LHCN-M2 (cell line): ENCODE measurements at regions not wholly inside any gene's neighbourhood (a gene's known extent, or its start where the extent isn't known, plus 50 kb on each side); places are given as distances from the start of the nearest gene placed in this dataset.
A peak's percentile ranks its signal among the peaks of the same experiment; 100 is the strongest.

Source experiments
- DNase-seq: peaks from one replicate; pipeline ENCODE4 v3.0.0-alpha.2; 2012; ENCODE audit warnings: low read depth

DNA sequence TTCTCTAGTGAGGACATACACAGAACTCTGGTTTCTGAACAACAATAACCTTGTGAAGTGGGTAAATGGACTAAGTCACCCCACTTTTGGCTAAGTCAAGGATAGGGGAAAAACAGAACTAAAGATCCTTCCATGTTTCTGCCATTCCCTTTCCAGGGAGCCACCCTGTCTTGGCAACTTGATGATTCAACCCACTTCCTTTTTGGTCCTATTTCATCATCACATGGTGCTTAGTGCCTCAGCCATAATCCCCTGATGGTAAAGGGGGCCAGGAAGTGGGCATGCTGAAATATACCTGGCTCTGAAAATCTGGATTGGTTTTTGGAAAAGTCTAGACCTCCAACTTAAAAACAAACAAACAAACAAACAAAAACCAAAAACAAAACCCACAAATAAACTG is 206.4 kb upstream of the FOXD3 start:
- DNase-seq = peak; percentile 38

- DNase-seq = no peak
Measured at GRCh38 chr1:63119575-63120155, 202.7 kb upstream of the FOXD3 start.

- no peak for DNase-seq
Measured at GRCh38 chr1:63122079-63122478, 200.3 kb upstream of the FOXD3 start.

DNA sequence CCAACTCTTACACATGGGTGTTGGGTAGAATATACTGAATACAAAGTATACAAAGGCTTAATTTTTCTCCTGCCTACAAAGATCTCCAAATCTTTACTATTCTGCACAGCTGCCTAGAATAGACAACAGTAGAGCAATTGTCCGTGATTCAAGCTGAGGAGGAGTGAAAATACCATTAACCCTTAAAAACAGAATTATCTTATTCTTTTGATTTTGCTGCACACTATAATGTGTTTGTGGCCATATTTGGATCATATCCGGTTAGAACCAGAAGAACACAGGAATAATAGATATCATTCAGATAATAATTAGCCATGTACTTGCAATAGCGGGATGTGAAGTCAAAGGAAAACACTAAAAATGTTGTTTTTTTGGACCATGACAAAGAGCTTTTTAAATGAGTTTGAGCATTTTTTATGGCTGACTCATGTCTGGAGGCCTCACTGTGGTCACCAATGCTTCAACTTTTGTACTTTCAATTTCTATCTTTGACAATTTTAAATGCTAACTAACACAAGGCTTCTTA is 197.6 kb upstream of the FOXD3 start:
- DNase-seq = peak; percentile 88

DNA sequence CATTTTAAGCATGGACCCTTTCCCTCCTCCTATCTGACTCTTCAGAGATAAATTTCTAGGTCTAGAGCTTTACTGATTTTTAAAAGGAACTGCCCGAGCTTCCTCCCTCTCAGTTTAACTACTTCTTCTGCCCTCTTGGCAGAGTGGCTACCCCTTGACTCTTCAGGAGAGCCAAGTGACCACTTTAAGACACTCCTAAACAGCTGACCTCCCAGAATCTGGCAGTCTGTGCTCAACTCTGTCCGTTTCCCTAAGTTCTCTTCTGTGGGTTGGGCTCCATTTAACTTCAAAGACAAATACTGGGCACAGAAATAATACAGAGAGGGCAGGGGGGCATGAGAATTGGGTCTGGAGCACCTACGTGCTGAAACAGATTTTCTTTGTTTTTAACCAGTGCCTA is 196.3 kb upstream of the FOXD3 start:
- DNase-seq = peak; percentile 32

- DNase-seq = no peak
Measured at GRCh38 chr1:63127376-63127775, 195.0 kb upstream of the FOXD3 start.

- DNase-seq = no peak
Measured at GRCh38 chr1:63128556-63128955, 193.8 kb upstream of the FOXD3 start.

GRCh38 chr1:63129184-63129583 is 193.2 kb upstream of the FOXD3 start:
- DNase-seq = no peak

GRCh38 chr1:63129855-63130254 is 192.5 kb upstream of the FOXD3 start:
- DNase-seq = no peak

DNA sequence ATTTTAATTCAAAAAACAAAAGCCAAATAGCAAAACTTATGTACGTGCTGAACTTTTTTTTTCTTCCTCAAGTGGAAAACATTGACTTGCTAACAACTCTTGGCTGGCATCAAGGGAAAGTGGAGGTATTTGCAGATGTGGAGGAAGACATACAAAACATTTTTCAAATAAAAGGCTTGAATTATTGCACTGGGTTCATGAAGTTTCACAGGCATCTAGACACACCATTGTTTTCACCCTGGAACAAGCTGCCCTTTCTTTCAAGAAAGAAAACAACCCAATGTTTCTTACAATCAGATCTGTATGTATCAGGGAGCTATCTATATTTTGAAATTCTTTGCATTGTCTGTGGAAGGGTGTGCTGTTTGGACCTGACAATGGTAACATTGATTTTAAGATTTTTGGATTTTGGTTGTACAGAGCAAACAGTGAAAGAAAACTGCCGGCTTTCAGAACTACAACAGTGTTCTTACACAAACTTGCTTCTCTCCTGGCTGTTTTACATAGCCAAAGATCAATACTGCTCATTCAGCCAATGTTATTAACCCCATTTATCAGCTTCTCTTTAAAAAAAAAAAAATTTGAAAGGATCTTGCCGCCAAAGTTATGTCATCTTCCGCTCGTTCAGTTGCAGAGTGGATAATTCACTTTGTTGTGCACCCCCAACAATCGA is 187.7 kb upstream of the FOXD3 start:
- DNase-seq = no peak

- no peak for DNase-seq
Measured at GRCh38 chr1:63135174-63135512, 187.2 kb upstream of the FOXD3 start.

DNA sequence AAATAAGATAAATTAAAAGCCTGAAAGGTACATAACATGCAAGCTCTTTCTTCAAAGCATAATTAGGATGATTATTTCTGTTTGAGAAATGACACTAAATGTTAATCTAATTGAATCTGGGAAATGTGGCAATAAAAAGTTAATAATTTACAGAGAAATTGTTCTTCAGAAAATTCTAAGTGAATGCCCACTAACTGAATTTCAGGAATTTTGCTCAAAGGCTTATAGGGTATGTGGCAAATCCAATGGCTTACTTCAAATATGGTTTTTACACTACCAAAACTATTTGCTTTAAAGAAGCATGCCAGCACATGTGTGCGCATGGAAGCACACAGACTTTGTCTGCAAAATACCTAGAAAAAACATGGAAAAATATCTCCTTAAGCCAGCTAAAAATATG is 186.6 kb upstream of the FOXD3 start:
- no peak for DNase-seq

DNA sequence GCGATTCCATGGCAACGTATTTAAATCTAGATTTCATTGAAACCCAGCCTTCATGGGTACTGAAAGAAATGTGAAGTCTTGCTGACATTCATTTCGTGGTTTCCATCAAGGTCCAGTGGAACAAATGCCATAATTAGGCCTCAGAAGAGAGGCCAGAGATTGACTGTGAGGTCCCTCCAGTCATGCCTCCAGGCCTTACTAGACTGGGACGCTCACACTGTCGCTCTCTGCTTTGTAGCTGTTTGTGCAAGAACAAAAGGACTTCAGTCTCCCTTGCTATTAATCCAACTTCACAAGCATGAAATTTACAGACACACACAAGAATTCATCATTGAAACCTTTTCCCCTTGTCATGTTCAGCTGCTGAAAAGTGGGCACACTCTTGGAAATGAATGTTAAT is 180.4 kb upstream of the FOXD3 start:
- no peak for DNase-seq

- no peak for DNase-seq
Measured at GRCh38 chr1:63143482-63143881, 178.9 kb upstream of the FOXD3 start.

GRCh38 chr1:63147783-63148182 is 174.6 kb upstream of the FOXD3 start:
- no peak for DNase-seq

- DNase-seq = peak; percentile 48
Measured at GRCh38 chr1:63148825-63149645, 173.3 kb upstream of the FOXD3 start.

DNA sequence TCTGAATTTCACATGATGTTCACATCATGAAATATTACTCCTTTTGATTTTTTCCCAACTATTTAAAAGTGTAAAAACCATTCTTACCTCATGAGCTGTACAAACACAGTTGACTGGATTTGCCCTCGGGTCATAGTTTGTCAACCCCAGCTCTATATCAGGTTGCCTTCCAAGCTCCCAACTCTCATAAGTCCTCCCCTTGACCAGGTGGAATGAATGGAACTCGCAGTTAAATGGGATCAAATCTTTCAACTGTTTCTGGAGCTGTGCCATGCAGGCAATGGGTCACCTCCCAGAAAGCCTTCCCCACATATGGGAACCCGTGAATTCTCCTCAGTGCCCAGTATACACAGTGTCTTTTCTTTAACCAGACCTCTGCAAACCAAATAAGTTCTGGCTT is 169.8 kb upstream of the FOXD3 start:
- no peak for DNase-seq

- DNase-seq = no peak
Measured at GRCh38 chr1:63155437-63155836, 166.9 kb upstream of the FOXD3 start.

DNA sequence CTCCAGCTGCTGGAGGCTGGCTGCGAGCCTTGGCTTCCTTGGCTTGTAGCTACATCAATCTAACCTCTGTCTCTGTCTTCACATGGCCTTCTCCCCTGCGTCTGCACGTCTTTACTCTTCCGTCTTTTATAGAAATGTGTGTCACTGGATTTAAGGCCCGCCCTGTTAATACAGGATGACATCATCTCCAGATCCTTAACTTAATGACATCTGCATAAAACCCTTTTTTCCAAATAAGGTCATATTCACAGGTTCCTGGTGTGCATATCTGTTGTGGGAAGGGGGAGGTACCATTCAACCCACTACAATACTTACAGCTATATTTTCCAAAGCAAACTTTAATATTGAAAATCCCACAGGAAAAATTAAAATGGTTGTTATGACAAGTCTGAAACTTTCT is 165.3 kb upstream of the FOXD3 start:
- DNase-seq = no peak

DNA sequence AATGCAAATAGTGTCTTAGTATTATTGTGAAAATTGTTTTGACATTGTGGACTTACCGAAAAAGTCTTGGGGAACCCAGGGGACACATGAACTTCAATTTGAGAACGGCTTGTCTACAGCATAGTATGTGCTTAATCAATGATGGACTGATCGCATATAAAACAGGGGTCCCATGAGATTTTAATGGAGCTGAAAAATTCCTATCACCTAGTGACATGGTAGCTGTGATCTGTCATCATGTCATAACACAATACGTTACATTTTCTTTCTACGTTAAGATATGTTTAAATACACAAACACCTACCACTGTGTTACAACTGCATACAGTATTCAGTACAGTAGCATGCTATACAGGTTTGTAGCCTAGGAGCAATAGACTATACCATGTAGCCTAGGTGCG is 153.3 kb upstream of the FOXD3 start:
- DNase-seq = no peak

DNA sequence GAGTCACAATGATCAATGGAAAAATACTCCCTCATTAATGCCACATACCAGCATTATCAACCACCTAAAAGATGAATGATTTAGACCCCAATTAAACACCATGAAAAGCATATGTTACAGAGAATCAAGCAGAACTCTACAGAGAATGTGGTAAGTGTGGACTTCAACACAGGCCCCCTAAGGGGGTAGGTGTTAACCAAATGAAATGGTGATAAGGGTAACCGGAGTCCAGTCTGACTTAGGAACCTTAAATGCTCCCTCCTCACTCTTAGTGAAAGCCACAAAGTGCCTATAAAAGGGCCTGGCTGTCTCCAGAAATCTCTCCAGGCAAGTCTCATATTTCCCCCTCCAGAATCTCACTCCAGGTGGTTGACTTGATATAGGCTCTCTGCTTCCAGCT is 149.2 kb upstream of the FOXD3 start:
- no peak for DNase-seq

GRCh38 chr1:63189677-63190076 is 132.7 kb upstream of the FOXD3 start:
- no peak for DNase-seq

DNA sequence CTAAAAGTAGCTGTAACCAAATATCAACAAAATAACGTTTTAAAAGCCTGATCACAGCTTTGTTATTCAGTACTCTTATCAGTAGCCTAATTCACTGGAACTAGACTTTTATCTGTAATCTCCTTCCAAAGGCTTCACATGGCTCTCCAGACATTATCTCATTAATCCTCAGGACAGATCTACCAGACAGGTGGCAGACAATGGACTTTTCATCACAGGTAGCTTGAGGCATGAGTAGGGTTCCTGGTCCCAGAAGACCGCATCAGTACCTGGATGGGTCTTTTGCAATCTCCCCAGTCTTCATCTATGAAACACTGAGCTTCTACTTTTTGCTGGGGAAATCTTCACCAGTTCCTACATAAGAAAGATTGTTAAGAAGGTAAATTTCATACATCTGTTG is 132.2 kb upstream of the FOXD3 start:
- no peak for DNase-seq
